A549 (cell line): ENCODE measurements at regions not wholly inside any gene's neighbourhood (a gene's known extent, or its start where the extent isn't known, plus 50 kb on each side); places are given as distances from the start of the nearest gene placed in this dataset.

Source experiments
- MYC ChIP-seq: IDR thresholded peaks from 2 replicates; pipeline ENCODE4 v1.6.1; 2012; ENCODE audit warnings: mild to moderate bottlenecking, inconsistent platforms, low read length, improper control_type of control experiment, borderline replicate concordance
- SMC3 ChIP-seq: fragments of >200 bp; sonication (Bioruptor Twin); formaldehyde crosslinking; IDR thresholded peaks from 3 replicates; pipeline ENCODE4 v1.6.1; 2018; ENCODE audit warnings: inconsistent platforms

GRCh38 chr1:182279724-182280503 lies 111.7 kb downstream of the GLUL start:
- TF ChIP-seq MYC, result no peak
- TF ChIP-seq SMC3, result no peak
